Calu3 (cell line): ENCODE measurements at regions not wholly inside any gene's neighbourhood (a gene's known extent, or its start where the extent isn't known, plus 50 kb on each side); places are given as distances from the start of the nearest gene placed in this dataset.
A peak's percentile ranks its signal among the peaks of the same experiment; 100 is the strongest.

Experiments used
- BruUV-seq: library from RNA; stranded (reverse); fragments of 400-500 nt; replicated peaks from 2 replicates; lab custom pipeline; 2021; lab: Mats Ljungman, UMichigan
- CTCF ChIA-PET: fragments of 300-600 bp; sonication (Branson Sonifier 250); formaldehyde crosslinking; loops from one replicate; lab custom pipeline; 2022; ENCODE audit warnings: antibody characterized with exemption; lab: Charles Lee
- DNase-seq: peaks from one replicate; pipeline ENCODE4 v3.0.0; 2022
- H3K27ac Mint-ChIP-seq: one replicate; pipeline ENCODE4 v1.8.0; 2022; ENCODE audit warnings: mixed read lengths; ENCODE audit not compliant: unreplicated experiment
- H3K27me3 Mint-ChIP-seq: one replicate; pipeline ENCODE4 v1.8.0; 2022; ENCODE audit warnings: mixed read lengths; ENCODE audit not compliant: unreplicated experiment
- H3K36me3 Mint-ChIP-seq: one replicate; pipeline ENCODE4 v1.8.0; 2022; ENCODE audit warnings: mild to moderate bottlenecking, moderate library complexity, mixed read lengths; ENCODE audit not compliant: insufficient read depth, unreplicated experiment
- H3K4me1 Mint-ChIP-seq: one replicate; pipeline ENCODE4 v1.8.0; 2022; ENCODE audit warnings: mild to moderate bottlenecking, low read depth, mixed read lengths; ENCODE audit not compliant: unreplicated experiment
- H3K4me3 Mint-ChIP-seq: one replicate; pipeline ENCODE4 v1.8.0; 2022; ENCODE audit warnings: mild to moderate bottlenecking, low read depth, moderate library complexity, mixed read lengths; ENCODE audit not compliant: unreplicated experiment
- H3K9me3 Mint-ChIP-seq: one replicate; pipeline ENCODE4 v1.8.0; 2022; ENCODE audit warnings: low read depth, mixed read lengths; ENCODE audit not compliant: unreplicated experiment
- intact Hi-C: fragments of 100-400 bp; cut with micrococcal nuclease; formaldehyde crosslinking; loops from one replicate; pipeline ENCODE4 v1.10.0; 2022; ENCODE audit not compliant: unreplicated experiment
- TF ChIP-seq, protein P1 (sequence below): fragments of 200-600 bp; IDR thresholded peaks from one replicate; pipeline ENCODE4 v1.8.0; 2022; ENCODE audit warnings: antibody characterized with exemption; ENCODE audit not compliant: unreplicated experiment

DNA sequence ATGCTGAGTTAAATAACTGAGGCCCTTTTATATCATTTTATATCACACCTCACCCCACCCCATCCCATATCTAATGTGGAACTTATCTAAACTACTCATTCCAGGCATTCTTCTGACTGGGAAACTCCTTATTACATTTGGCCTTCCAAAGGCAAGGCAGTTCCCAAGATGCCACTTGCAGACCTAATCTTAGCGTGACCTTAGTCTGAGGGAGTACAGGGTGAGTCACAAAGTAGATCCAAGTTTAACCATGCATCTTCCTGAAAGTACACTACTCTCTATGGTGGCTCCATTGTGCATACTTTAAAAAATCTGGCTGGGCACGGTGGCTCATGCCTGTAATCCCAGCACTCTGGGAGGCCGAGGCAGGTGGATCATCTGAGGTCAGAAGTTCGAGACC, 353.6 kb upstream of the C1orf87 start:
- no peaks in the 10 kb centered on the region for H3K27me3 Mint-ChIP-seq
- no TSS peak for BruUV-seq
- no peak overlapping the region for H3K27ac Mint-ChIP-seq
- intact Hi-C loops: no loop called here
- H3K9me3 Mint-ChIP-seq: no peaks in the 10 kb centered on the region
- TF ChIP-seq, protein P1, sequence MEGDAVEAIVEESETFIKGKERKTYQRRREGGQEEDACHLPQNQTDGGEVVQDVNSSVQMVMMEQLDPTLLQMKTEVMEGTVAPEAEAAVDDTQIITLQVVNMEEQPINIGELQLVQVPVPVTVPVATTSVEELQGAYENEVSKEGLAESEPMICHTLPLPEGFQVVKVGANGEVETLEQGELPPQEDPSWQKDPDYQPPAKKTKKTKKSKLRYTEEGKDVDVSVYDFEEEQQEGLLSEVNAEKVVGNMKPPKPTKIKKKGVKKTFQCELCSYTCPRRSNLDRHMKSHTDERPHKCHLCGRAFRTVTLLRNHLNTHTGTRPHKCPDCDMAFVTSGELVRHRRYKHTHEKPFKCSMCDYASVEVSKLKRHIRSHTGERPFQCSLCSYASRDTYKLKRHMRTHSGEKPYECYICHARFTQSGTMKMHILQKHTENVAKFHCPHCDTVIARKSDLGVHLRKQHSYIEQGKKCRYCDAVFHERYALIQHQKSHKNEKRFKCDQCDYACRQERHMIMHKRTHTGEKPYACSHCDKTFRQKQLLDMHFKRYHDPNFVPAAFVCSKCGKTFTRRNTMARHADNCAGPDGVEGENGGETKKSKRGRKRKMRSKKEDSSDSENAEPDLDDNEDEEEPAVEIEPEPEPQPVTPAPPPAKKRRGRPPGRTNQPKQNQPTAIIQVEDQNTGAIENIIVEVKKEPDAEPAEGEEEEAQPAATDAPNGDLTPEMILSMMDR: no peak
- CTCF ChIA-PET: no interaction called here
- H3K4me1 Mint-ChIP-seq: peaks cover 15% of the 10 kb centered on the region
- H3K36me3 Mint-ChIP-seq: no peaks in the 10 kb centered on the region
- no peak overlapping the region for H3K4me3 Mint-ChIP-seq
- no peak for DNase-seq

DNA sequence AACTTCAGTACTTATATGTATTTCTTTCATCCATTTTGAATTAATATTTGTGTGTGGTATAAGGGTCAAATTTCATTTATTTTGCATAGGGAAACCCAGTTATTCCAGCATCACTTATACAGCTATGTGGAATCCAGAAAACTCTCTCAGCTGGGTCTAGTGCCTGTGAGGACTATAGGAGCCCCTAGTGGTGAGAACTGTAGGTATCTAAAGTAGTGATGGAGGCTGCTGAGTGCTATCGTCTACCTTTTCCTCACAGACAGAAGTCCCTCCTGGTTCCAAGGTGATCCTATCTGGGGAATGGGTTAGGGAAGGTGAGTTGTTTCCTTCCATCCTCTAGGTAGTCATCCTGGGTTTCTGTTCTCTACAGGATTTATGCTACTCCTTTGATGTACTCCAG, 352.0 kb upstream of the C1orf87 start:
- CTCF ChIA-PET: interaction anchor here (1.3 kb wide), 2 partner anchors 144 to 340 kb away, joined by 4 read pairs; no protein-coding TSS in a partner anchor
- Mint-ChIP-seq H3K4me1 (peaks cover 13% of the 10 kb centered on the region), H3K27ac (no peak overlapping the region), H3K9me3 (no peaks in the 10 kb centered on the region), H3K4me3 (no peak overlapping the region), H3K27me3 (no peaks in the 10 kb centered on the region), H3K36me3 (no peaks in the 10 kb centered on the region)
- BruUV-seq: no TSS peak
- no peak for DNase-seq
- TF ChIP-seq, protein P1: peak; percentile 38
- intact Hi-C loops: no loop called here

DNA sequence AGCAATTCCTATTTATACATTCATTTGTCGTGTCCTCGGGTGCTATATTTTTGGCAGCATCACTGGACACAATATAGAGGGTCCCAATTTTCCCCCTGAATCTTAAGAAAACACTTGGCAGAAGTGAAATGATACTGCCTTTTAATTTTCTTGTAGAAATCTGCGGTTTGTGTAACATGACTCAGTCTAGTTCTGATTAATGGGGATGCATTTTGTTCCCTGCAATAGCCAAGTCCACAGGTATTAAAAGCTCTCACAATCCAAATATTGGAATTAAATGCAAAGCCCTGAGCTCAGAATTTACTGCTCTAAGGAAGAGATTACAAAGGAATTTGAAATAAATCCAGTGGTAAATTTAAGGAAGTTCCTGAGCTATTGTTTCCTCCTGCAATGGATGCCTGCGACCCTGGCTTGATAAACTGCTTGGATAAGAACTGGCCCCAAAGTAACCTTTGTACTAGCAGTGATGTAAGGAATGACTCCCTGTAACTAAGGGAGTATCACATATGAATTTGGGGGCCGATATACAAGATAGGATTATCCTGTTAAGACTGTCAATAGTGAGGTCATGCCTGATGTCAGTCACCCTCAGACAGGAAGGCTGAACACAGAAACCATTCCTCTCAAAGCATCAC, 349.7 kb upstream of the C1orf87 start:
- H3K36me3 Mint-ChIP-seq: no peaks in the 10 kb centered on the region
- no peak overlapping the region for H3K4me3 Mint-ChIP-seq
- BruUV-seq: no TSS peak
- peaks cover 6% of the 10 kb centered on the region for H3K4me1 Mint-ChIP-seq
- no peak for DNase-seq
- no peaks in the 10 kb centered on the region for H3K9me3 Mint-ChIP-seq
- intact Hi-C loops: no loop called here
- TF ChIP-seq, protein P1: no peak
- CTCF ChIA-PET: no interaction called here
- no peaks in the 10 kb centered on the region for H3K27me3 Mint-ChIP-seq
- no peak overlapping the region for H3K27ac Mint-ChIP-seq

DNA sequence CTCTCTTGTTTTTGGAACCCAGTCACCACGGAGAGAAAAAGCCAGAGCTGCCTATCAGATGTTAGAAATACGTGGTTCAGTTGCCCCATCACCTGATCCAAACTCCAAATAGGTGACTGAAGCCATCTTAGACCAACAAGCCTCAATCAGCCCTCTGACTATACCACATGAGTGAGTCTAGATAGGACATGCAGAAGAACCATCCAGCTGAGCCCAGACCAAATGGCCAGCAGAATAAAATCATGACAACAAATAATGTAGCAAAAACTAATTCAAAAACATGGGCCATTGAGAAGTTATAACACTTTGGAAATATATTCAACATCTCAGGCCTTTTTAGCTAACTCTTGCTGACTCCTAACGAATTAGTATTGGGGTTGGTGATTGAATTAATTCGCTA, 348.4 kb upstream of the C1orf87 start:
- Mint-ChIP-seq H3K27ac (no peak overlapping the region), H3K4me1 (no peaks in the 10 kb centered on the region), H3K4me3 (no peak overlapping the region), H3K27me3 (no peaks in the 10 kb centered on the region), H3K9me3 (no peaks in the 10 kb centered on the region), H3K36me3 (no peaks in the 10 kb centered on the region)
- CTCF ChIA-PET: no interaction called here
- TF ChIP-seq, protein P1: no peak
- no TSS peak for BruUV-seq
- intact Hi-C loops: no loop called here
- no peak for DNase-seq
